AG04449 (cell line): ENCODE measurements at regions not wholly inside any gene's neighbourhood (a gene's known extent, or its start where the extent isn't known, plus 50 kb on each side); places are given as distances from the start of the nearest gene placed in this dataset.

Experiments
- CTCF ChIA-PET: fragments of 350-600 bp; formaldehyde crosslinking; extraction: SDS; loops from one replicate; lab custom pipeline; 2021; ENCODE audit warnings: antibody characterized with exemption; lab: Yijun Ruan, JAX
- POLR2A ChIA-PET: fragments of 400-600, 350-600 bp; formaldehyde crosslinking; extraction: SDS; loops from one replicate; lab custom pipeline; 2020; ENCODE audit warnings: antibody characterized with exemption, inconsistent platforms; lab: Yijun Ruan, JAX
- DNase-seq: peaks from one replicate; pipeline ENCODE4 v3.0.0-alpha.2; 2010; ENCODE audit warnings: low read depth, low spot score
- H3K4me3 ChIP-seq: 2 replicates; pipeline ENCODE4 v1.5.1; 2011; ENCODE audit warnings: low read depth, mild to moderate bottlenecking, control low read depth, low read length
- TF ChIP-seq, protein P1 (sequence below): IDR thresholded peaks from one replicate; pipeline ENCODE4 v1.5.1; 2011; ENCODE audit warnings: mild to moderate bottlenecking, moderate library complexity, low read length, control low read depth, inconsistent platforms; ENCODE audit not compliant: insufficient read depth; ENCODE audit errors: missing control alignments

DNA sequence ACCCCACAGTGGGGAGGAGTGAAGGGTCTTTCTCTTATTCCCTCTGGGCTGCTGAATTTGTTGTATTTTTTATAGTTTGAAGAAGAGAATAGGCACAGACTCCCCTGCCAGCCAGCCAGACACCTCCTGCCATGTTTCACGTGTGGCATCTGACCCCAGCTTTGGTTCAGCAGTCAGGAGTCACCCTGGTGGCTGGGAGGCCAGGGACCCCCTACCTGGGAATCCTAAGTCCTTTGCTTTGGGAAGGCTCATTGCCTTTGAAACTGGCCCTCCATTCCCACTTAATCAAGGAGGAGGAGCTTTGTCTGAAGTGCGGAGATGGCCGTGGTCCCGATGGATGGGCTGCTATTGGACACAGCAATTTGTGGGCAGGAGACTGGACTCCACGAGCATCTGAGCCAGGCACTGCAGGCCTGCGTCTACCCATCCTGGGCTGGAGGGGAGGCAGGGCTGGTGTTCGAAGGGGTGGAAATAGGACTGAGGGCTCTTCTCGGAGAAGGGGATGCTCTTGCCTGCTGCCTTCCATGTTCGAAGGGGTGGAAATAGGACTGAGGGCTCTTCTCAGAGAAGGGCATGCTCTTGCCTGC is 196.1 kb downstream of the DLL1 start:
- ChIA-PET CTCF (no interaction called here), POLR2A (no interaction called here)
- H3K4me3 ChIP-seq, result no peak overlapping the region
- DNase-seq, result no peak
- TF ChIP-seq, protein P1, sequence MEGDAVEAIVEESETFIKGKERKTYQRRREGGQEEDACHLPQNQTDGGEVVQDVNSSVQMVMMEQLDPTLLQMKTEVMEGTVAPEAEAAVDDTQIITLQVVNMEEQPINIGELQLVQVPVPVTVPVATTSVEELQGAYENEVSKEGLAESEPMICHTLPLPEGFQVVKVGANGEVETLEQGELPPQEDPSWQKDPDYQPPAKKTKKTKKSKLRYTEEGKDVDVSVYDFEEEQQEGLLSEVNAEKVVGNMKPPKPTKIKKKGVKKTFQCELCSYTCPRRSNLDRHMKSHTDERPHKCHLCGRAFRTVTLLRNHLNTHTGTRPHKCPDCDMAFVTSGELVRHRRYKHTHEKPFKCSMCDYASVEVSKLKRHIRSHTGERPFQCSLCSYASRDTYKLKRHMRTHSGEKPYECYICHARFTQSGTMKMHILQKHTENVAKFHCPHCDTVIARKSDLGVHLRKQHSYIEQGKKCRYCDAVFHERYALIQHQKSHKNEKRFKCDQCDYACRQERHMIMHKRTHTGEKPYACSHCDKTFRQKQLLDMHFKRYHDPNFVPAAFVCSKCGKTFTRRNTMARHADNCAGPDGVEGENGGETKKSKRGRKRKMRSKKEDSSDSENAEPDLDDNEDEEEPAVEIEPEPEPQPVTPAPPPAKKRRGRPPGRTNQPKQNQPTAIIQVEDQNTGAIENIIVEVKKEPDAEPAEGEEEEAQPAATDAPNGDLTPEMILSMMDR, result no peak

DNA sequence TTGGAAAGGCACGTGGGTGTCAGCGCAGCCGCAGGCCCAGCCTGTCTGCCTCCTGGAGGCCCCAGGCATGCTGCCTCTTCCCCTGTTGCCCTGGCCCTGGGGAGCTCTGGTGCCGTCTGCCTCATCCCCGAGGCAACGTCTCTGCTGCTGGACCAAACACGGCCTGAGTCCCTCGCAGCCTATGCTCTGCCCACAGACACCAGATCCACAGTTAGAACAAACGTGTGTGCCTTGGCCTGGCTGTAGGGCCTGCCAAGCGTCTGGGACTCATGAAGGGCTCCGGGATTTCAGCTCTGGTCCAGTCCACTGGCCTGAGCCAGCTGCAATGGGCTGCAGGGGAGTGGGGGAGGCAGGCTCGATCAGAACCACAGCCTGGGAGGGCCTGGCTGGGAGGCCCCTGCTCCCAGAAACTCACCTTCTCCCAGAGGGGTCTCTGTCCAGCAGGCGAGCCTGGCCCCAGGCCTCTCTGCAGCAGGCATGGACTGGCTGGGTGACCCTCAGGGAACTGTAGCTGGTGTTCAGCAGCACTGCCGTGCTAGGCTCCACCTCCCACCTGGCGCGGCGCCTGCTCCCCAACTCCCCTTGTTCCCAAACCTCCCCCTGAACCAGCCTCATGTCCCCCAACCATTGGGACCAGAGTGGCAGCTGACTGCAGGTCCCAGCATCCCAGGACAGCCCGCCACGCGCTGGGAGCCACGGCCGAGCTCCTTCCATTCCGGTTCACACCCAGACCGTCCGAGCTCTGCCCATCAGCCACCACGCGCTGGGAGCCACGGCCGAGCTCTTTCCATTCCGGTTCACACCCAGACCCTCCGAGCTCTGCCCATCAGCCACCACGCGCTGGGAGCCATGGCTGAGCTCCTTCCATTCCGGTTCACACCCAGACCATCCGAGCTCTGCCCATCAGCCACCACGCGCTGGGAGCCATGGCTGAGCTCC is 197.0 kb downstream of the DLL1 start:
- ChIA-PET CTCF (no interaction called here), POLR2A (no interaction called here)
- TF ChIP-seq, protein P1, result no peak
- no peak for DNase-seq
- H3K4me3 ChIP-seq, result no peak overlapping the region

DNA sequence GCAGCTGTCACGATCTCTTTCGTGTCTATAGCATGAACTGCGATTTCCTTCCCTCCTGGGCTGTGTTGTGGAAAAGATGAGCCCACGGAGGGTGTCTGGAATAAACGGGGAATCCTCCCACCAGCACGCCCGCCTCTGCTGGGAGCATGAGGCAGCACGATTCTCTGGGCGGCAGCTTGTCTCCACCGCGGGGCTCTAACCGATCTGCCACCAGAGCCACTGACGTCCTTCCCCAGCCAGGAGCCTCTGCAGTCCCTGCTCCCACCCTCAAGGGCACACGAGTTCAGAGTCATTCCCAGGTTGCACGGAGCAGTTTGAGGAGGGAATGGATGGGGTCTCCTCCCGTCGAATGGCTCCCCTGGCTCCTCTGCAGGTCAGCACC is 197.6 kb downstream of the DLL1 start:
- H3K4me3 ChIP-seq, result no peak overlapping the region
- DNase-seq, result no peak
- POLR2A ChIA-PET, result no interaction called here
- TF ChIP-seq, protein P1, result no peak
- CTCF ChIA-PET, result no interaction called here

DNA sequence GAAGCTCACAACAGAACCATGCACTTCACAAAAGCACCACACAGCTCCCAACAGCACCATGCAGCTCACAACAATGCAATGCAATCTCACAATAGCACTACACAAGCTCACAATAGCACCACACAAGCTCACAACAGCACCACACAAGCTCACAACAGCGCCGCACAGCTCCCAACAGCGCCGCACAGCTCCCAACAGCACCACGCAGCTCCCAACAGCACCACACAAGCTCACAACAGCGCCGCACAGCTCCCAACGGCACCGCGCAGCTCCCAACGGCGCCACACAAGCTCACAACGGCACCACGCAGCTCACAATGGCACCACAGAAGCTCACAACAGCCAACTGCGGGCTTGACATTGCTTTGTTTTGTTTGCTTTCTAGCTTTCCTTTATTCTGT is 198.1 kb downstream of the DLL1 start:
- TF ChIP-seq, protein P1, result no peak
- H3K4me3 ChIP-seq, result no peak overlapping the region
- no peak for DNase-seq
- CTCF ChIA-PET, result no interaction called here
- POLR2A ChIA-PET, result no interaction called here

DNA sequence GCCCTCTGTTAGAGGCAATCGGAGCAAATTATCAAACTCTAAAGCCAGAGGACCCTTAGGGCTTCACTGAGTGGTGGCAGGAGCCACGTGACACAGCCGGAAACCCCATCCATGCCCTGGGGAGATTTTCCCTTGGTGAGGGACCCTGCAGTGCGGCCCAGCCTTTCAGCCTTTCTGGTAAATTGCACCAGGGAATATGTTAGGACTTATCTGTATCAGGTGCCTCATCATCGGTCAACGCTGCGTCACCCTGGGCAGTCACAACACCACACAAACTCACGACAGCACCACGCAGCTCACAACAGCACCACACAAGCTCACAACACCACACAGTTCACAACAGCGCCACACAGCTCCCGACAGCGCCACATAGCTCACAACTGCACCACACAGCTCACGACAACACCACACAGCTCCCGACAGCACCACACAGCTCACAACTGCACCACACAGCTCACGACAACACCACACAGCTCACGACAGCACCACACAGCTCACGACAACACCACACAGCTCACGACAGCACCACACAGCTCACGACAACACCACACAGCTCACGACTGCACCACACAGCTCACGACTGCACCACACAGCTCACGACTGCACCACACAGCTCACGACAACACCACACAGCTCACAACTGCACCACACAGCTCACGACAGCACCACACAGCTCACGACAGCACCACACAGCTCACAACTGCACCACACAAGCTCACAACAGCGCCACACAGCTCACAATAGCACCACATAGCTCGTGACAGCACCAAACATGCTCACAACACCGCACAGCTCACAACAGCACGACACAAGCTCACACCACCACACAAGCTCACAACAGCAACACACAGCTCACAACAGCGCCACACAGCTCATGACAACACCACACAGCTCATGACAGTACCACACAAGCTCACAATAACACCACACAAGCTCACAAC is 199.0 kb downstream of the DLL1 start:
- POLR2A ChIA-PET, result no interaction called here

More for the DNA sequence above, 199.0 kb downstream of the DLL1 start:
- TF ChIP-seq, protein P1, result no peak
- CTCF ChIA-PET, result no interaction called here
- no peak for DNase-seq
- H3K4me3 ChIP-seq, result no peak overlapping the region
